ENCODE measurements at regions not wholly inside any gene's neighbourhood (a gene's known extent, or its start where the extent isn't known, plus 50 kb on each side); places are given as distances from the start of the nearest gene placed in this dataset.

DNA sequence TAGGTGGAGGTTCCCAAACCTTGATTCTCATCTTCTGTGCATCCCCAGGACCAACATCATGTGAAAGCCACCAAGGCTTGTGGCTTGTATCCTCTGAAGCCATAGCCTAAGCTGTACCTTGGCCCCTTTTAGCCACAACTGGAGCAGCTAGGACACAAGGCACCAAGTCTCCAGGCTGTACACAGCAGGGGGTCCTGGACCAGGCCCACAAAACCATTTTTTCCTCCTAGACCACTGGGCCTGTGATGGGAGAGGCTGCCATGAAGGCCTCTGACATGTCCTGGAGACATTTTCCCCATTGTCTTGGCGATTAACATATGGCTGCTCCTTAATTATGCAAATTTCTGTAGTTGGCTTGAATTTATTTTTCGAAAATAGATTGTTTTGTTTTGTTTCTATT lies 114.8 kb upstream of the LAMA2 start:
- ATAC-seq = no peak
- TF ChIP-seq ZNF565 (CRISPR knock-in tag; conservative IDR thresholded peaks at IDR 0.05; ENCODE audit: low read depth) = no peak
- no peak for TF ChIP-seq ZNF70 (CRISPR knock-in tag; IDR thresholded peaks at IDR 0.05)
- no peak for TF ChIP-seq ZFP3 (CRISPR knock-in tag; IDR thresholded peaks at IDR 0.05)
- TF ChIP-seq, protein P1, sequence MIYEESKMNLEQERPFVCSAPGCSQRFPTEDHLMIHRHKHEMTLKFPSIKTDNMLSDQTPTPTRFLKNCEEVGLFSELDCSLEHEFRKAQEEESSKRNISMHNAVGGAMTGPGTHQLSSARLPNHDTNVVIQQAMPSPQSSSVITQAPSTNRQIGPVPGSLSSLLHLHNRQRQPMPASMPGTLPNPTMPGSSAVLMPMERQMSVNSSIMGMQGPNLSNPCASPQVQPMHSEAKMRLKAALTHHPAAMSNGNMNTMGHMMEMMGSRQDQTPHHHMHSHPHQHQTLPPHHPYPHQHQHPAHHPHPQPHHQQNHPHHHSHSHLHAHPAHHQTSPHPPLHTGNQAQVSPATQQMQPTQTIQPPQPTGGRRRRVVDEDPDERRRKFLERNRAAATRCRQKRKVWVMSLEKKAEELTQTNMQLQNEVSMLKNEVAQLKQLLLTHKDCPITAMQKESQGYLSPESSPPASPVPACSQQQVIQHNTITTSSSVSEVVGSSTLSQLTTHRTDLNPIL (CRISPR knock-in tag; IDR thresholded peaks at IDR 0.05; ENCODE audit: low read depth) = no peak
- TF ChIP-seq ESRRG (CRISPR knock-in tag; IDR thresholded peaks at IDR 0.05) = no peak
- no peak for TF ChIP-seq ZNF8 (CRISPR knock-in tag; IDR thresholded peaks at IDR 0.05)
- TF ChIP-seq, protein P2, sequence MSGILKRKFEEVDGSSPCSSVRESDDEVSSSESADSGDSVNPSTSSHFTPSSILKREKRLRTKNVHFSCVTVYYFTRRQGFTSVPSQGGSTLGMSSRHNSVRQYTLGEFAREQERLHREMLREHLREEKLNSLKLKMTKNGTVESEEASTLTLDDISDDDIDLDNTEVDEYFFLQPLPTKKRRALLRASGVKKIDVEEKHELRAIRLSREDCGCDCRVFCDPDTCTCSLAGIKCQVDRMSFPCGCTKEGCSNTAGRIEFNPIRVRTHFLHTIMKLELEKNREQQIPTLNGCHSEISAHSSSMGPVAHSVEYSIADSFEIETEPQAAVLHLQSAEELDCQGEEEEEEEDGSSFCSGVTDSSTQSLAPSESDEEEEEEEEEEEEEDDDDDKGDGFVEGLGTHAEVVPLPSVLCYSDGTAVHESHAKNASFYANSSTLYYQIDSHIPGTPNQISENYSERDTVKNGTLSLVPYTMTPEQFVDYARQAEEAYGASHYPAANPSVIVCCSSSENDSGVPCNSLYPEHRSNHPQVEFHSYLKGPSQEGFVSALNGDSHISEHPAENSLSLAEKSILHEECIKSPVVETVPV (CRISPR knock-in tag; IDR thresholded peaks at IDR 0.05) = no peak

DNA sequence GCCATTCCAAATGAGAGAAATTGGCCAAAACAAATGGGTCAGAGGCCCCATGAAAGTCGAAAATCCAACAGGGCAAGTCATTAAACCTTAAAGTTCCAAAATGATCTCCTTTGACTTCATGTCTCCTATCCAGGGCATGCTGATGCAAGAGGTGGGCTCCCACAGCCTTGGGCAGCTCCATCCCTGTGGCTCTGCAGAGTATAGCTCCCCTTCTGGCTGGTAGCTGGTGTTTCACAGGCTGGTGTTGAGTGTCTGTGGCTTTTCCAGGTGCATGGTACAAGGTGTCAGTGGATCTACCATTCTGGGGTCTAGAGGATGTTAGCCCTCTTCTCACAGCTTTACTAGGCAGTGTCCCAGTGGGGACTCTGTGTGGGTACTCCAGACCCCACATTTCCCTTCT lies 115.2 kb upstream of the LAMA2 start:
- no peak for ATAC-seq
- TF ChIP-seq, protein P3, sequence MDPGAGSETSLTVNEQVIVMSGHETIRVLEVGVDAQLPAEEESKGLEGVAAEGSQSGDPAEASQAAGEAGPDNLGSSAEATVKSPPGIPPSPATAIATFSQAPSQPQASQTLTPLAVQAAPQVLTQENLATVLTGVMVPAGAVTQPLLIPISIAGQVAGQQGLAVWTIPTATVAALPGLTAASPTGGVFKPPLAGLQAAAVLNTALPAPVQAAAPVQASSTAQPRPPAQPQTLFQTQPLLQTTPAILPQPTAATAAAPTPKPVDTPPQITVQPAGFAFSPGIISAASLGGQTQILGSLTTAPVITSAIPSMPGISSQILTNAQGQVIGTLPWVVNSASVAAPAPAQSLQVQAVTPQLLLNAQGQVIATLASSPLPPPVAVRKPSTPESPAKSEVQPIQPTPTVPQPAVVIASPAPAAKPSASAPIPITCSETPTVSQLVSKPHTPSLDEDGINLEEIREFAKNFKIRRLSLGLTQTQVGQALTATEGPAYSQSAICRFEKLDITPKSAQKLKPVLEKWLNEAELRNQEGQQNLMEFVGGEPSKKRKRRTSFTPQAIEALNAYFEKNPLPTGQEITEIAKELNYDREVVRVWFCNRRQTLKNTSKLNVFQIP (CRISPR knock-in tag; IDR thresholded peaks at IDR 0.05; ENCODE audit: borderline replicate concordance, low read depth) = no peak

DNA sequence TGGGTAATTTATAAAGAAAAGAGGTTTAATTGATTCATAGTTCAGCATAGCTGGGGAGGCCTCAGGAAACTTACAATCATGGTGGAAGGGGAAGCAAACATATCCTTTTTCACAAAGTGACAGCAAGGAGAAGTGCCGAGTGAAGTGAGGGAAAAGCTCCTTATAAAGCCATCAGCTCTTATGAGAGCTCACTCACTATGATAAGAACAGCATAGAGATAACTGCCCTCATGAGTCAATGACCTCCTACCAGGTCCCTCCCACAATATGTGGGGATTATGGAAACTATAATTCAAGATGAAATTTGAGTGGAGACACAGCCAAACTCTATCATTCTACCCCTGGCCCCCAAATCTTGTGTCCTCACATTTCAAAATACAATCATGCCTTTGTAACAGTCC lies 115.8 kb upstream of the LAMA2 start:
- TF ChIP-seq ZFP3 (CRISPR knock-in tag; IDR thresholded peaks at IDR 0.05) (no peak), PPARA (CRISPR knock-in tag; IDR thresholded peaks at IDR 0.05; ENCODE audit: borderline replicate concordance) (no peak)
- TF ChIP-seq, protein P3 (CRISPR knock-in tag; IDR thresholded peaks at IDR 0.05; ENCODE audit: borderline replicate concordance, low read depth) = no peak
- no peak for ATAC-seq

DNA sequence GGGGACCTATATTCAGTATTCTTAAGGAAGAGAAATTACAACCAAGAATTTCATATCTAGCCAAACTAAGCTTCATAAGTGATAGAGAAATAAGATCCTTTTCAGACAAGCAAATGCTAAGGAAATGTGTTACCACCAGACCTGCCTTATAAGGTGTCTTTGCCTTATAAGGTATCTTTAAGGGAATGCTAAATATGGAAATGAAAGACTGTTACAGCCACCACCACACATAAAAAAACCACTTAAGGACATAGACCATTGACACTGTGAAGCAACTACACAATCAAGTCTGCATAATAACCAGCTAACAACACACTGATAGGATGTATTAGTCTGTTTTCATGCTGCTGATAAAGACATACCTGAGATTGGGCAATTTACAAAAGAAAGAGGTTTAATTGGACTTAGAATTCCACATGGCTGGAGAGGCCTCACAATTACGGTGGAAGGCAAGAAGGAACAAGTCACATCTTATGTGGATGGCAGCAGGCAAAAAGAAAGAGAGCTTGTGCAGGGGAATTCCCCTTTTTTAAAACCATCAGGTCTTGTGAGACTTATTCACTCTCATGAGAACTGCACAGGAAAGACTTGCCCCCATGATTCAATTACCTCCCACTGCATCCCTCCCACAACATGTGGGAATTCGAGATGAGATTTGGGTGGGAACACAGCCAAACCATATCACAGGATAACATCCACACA lies 119.2 kb upstream of the LAMA2 start:
- ATAC-seq = no peak
- no peak for TF ChIP-seq ZNF70 (CRISPR knock-in tag; IDR thresholded peaks at IDR 0.05)
- TF ChIP-seq TOX (CRISPR knock-in tag; IDR thresholded peaks at IDR 0.05; ENCODE audit: borderline replicate concordance) = no peak
- no peak for TF ChIP-seq SNAI2 (CRISPR knock-in tag; IDR thresholded peaks at IDR 0.05)
- TF ChIP-seq BACH2 (CRISPR knock-in tag; IDR thresholded peaks at IDR 0.05; ENCODE audit: borderline replicate concordance) = no peak
- no peak for TF ChIP-seq PPARA (CRISPR knock-in tag; IDR thresholded peaks at IDR 0.05; ENCODE audit: borderline replicate concordance)
- TF ChIP-seq ZNF8 (CRISPR knock-in tag; IDR thresholded peaks at IDR 0.05) = no peak
- TF ChIP-seq, protein P4, sequence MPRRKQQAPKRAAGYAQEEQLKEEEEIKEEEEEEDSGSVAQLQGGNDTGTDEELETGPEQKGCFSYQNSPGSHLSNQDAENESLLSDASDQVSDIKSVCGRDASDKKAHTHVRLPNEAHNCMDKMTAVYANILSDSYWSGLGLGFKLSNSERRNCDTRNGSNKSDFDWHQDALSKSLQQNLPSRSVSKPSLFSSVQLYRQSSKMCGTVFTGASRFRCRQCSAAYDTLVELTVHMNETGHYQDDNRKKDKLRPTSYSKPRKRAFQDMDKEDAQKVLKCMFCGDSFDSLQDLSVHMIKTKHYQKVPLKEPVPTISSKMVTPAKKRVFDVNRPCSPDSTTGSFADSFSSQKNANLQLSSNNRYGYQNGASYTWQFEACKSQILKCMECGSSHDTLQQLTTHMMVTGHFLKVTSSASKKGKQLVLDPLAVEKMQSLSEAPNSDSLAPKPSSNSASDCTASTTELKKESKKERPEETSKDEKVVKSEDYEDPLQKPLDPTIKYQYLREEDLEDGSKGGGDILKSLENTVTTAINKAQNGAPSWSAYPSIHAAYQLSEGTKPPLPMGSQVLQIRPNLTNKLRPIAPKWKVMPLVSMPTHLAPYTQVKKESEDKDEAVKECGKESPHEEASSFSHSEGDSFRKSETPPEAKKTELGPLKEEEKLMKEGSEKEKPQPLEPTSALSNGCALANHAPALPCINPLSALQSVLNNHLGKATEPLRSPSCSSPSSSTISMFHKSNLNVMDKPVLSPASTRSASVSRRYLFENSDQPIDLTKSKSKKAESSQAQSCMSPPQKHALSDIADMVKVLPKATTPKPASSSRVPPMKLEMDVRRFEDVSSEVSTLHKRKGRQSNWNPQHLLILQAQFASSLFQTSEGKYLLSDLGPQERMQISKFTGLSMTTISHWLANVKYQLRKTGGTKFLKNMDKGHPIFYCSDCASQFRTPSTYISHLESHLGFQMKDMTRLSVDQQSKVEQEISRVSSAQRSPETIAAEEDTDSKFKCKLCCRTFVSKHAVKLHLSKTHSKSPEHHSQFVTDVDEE (CRISPR knock-in tag; IDR thresholded peaks at IDR 0.05) = no peak
- no peak for TF ChIP-seq ZFP3 (CRISPR knock-in tag; IDR thresholded peaks at IDR 0.05)
- no peak for TF ChIP-seq GLIS3 (CRISPR knock-in tag; IDR thresholded peaks at IDR 0.05)
- no peak for TF ChIP-seq ZNF565 (CRISPR knock-in tag; conservative IDR thresholded peaks at IDR 0.05; ENCODE audit: low read depth)
- no peak for TF ChIP-seq ZC3H10 (CRISPR knock-in tag; IDR thresholded peaks at IDR 0.05)
- TF ChIP-seq, protein P2 (CRISPR knock-in tag; IDR thresholded peaks at IDR 0.05) = no peak
- no peak for TF ChIP-seq RARB (CRISPR knock-in tag; IDR thresholded peaks at IDR 0.05)
- TF ChIP-seq, protein P3 (CRISPR knock-in tag; IDR thresholded peaks at IDR 0.05; ENCODE audit: borderline replicate concordance, low read depth) = no peak
- TF ChIP-seq ISL1 (CRISPR knock-in tag; IDR thresholded peaks at IDR 0.05) = no peak
- TF ChIP-seq OSR1 (CRISPR knock-in tag; IDR thresholded peaks at IDR 0.05) = no peak
- no peak for TF ChIP-seq ARNTL (CRISPR knock-in tag; IDR thresholded peaks at IDR 0.05; ENCODE audit: borderline replicate concordance, low read depth)
- TF ChIP-seq ESRRG (CRISPR knock-in tag; IDR thresholded peaks at IDR 0.05) = no peak
- TF ChIP-seq, protein P1 (CRISPR knock-in tag; IDR thresholded peaks at IDR 0.05; ENCODE audit: low read depth) = no peak

All from SK-N-SH treated with all-trans-retinoic acid at 6 μM for 48 hours (cell line).